ENCODE measurements at regions not wholly inside any gene's neighbourhood (a gene's known extent, or its start where the extent isn't known, plus 50 kb on each side); places are given as distances from the start of the nearest gene placed in this dataset.

GRCh38 chr10:64454962-64455361 is 933.8 kb downstream of the REEP3 start:
- Histone ChIP-seq H3K4me1 (ENCODE audit: control insufficient read depth in 1 of 2, insufficient read depth in 1 of 2, low read depth in 1 of 2, low read length in 1 of 2) (no peaks in the 10 kb centered on the region), H3K4me3 (ENCODE audit: low read depth in 1 of 2, low read length in 1 of 2) (no peak overlapping the region), H3K36me3 (no peaks in the 10 kb centered on the region), H3K27me3 (no peaks in the 10 kb centered on the region), H3K9me3 (no peaks in the 10 kb centered on the region), H3K27ac (no peak overlapping the region)
- no peak for TF ChIP-seq CTCF (IDR thresholded peaks at IDR 0.05)

GRCh38 chr10:64458306-64458705 is 937.1 kb downstream of the REEP3 start:
- Histone ChIP-seq H3K4me3 (ENCODE audit: low read depth in 1 of 2, low read length in 1 of 2) (no peak overlapping the region), H3K27ac (no peak overlapping the region), H3K9me3 (no peaks in the 10 kb centered on the region), H3K4me1 (ENCODE audit: control insufficient read depth in 1 of 2, insufficient read depth in 1 of 2, low read depth in 1 of 2, low read length in 1 of 2) (no peaks in the 10 kb centered on the region), H3K27me3 (no peaks in the 10 kb centered on the region), H3K36me3 (no peaks in the 10 kb centered on the region)
- no peak for TF ChIP-seq CTCF (IDR thresholded peaks at IDR 0.05)

GRCh38 chr10:64463406-64463805 is 942.2 kb downstream of the REEP3 start:
- no peak overlapping the region for H3K27ac ChIP-seq
- H3K4me1 ChIP-seq (ENCODE audit: control insufficient read depth in 1 of 2, insufficient read depth in 1 of 2, low read depth in 1 of 2, low read length in 1 of 2), result no peaks in the 10 kb centered on the region
- H3K27me3 ChIP-seq, result no peaks in the 10 kb centered on the region
- TF ChIP-seq CTCF (IDR thresholded peaks at IDR 0.05), result no peak
- no peak overlapping the region for H3K4me3 ChIP-seq (ENCODE audit: low read depth in 1 of 2, low read length in 1 of 2)
- no peaks in the 10 kb centered on the region for H3K36me3 ChIP-seq
- H3K9me3 ChIP-seq, result no peaks in the 10 kb centered on the region

DNA sequence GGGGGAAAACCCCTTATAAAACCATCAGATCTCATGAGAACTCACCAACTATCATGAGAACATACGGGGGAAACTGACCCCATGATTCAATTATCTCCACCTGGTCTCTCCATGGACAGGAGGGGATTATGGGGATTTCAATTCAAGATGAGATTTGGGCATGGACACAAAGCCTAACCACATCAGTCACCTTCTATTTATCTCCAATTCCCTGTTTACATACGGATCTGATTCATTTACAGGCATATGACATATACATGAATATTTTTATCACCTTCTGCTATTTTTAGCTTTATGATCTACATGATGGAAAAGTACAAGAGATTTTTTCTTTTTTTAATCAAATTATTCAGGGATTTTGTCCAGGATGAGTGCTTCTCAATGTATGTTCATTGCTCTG is 944.5 kb downstream of the REEP3 start:
- Histone ChIP-seq H3K4me1 (ENCODE audit: control insufficient read depth in 1 of 2, insufficient read depth in 1 of 2, low read depth in 1 of 2, low read length in 1 of 2) (no peaks in the 10 kb centered on the region), H3K36me3 (no peaks in the 10 kb centered on the region), H3K27me3 (no peaks in the 10 kb centered on the region), H3K9me3 (no peaks in the 10 kb centered on the region), H3K27ac (no peak overlapping the region), H3K4me3 (ENCODE audit: low read depth in 1 of 2, low read length in 1 of 2) (no peak overlapping the region)
- TF ChIP-seq CTCF (IDR thresholded peaks at IDR 0.05), result no peak

GRCh38 chr10:64468219-64468618 is 947.0 kb downstream of the REEP3 start:
- Histone ChIP-seq H3K4me1 (ENCODE audit: control insufficient read depth in 1 of 2, insufficient read depth in 1 of 2, low read depth in 1 of 2, low read length in 1 of 2) (no peaks in the 10 kb centered on the region), H3K27ac (no peak overlapping the region), H3K9me3 (no peaks in the 10 kb centered on the region), H3K4me3 (ENCODE audit: low read depth in 1 of 2, low read length in 1 of 2) (no peak overlapping the region), H3K36me3 (no peaks in the 10 kb centered on the region), H3K27me3 (no peaks in the 10 kb centered on the region)
- TF ChIP-seq CTCF (IDR thresholded peaks at IDR 0.05), result no peak

GRCh38 chr10:64476506-64476905 is 955.3 kb downstream of the REEP3 start:
- H3K36me3 ChIP-seq, result no peaks in the 10 kb centered on the region
- no peak overlapping the region for H3K4me3 ChIP-seq (ENCODE audit: low read depth in 1 of 2, low read length in 1 of 2)
- no peaks in the 10 kb centered on the region for H3K27me3 ChIP-seq
- H3K27ac ChIP-seq, result no peak overlapping the region
- H3K9me3 ChIP-seq, result no peaks in the 10 kb centered on the region
- no peak for TF ChIP-seq CTCF (IDR thresholded peaks at IDR 0.05)
- H3K4me1 ChIP-seq (ENCODE audit: control insufficient read depth in 1 of 2, insufficient read depth in 1 of 2, low read depth in 1 of 2, low read length in 1 of 2), result no peaks in the 10 kb centered on the region
